GM21390 (cell line): ENCODE measurements at regions not wholly inside any gene's neighbourhood (a gene's known extent, or its start where the extent isn't known, plus 50 kb on each side); places are given as distances from the start of the nearest gene placed in this dataset.

Source experiments
- ATAC-seq: cut with Tn5 transposase; IDR thresholded peaks from one replicate; pipeline ENCODE4 v1.9.1; 2021; ENCODE audit not compliant: unreplicated experiment

DNA sequence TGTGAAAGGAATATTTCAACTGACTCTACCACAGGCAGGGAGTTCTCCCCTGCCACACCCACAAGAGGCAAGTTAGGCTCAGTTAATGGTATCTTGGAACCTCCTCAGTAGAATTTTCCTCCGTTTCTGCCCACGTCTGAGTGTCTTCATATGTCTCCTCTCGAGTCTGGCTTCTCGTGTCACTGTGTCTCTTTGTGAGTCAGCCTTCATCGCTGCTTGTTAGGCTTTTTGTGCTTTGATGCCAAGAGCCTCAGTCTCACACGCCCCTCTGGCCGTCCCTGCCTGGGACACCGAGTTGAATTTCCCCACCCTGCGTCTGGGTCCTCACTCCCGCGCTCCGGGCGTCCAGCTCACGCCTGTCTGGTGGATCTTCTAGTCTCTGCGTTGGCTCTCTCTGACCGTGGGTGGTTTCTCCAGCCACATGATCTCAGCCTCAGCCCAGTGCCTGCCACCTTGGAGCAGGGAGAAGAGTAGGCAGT lies 125.7 kb upstream of the GADD45A start:
- no peak for ATAC-seq

- no peak for ATAC-seq
Observed at GRCh38 chr1:67560580-67561255, 124.3 kb upstream of the GADD45A start.

DNA sequence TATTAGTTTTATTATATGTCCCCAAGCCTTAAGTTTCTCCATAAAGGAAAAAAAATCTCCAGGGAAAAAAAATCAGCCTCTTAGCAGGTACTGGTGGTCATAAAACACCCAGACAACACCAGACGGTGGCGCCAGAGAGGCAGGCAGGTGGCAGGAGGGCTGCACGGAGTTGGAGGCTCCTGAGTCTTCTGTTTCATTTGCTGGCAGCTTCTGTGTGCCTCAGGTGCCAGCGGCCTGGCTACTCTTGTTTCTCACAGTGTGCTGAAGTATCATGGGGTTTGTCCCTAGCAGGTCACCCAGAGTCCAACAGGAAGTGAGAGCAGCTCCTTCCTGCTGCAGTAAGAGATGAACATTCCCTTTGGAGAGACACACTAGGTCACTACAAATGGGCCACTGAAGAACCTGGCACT lies 123.3 kb upstream of the GADD45A start:
- peak; percentile 86 for ATAC-seq

DNA sequence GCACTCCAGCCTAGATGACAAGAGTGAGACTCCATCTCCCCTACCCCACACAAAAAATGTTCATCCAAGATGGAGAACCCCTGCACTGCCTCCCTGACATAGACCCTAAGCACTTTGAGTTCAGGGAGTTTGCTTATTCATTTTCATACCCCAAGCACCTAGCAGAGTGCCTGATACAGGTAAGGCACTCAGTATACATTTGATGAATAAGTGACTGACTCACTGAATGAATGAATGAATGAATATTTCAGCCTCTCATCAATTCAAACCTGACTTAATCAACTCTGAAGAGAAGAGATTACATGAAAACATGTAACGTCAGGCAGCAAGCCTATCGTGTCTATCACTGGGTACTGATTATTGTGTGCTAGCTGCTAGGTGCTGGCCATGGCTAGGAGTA lies 121.3 kb upstream of the GADD45A start:
- no peak for ATAC-seq

GRCh38 chr1:67564193-67564592 lies 120.8 kb upstream of the GADD45A start:
- no peak for ATAC-seq

DNA sequence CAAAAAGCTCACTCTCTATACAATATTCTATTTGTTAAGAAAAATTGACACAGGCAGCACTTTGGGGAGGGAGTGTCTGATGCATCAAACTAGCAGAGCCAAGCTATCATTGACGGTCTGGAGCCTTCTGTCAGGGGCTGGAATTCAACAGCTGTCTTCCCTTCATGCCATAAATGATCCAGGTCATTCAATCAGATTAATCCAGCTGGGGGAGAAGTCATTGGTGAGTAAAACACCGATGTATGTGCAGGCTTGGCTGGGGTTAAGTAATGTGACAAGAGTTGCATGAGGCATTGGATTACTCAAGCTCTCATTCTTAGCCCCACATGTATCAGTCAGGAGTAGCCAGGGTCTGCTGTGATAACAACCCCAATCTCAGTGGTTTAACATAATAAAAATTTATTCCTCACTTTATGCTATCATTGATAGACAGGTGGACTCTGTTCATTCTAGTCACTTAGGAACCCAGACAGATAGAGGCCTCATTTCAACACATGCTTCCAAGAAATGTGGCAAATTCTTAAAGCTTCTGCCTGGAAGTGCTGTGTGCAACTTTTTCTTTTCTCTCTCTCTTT lies 118.1 kb upstream of the GADD45A start:
- no peak for ATAC-seq

DNA sequence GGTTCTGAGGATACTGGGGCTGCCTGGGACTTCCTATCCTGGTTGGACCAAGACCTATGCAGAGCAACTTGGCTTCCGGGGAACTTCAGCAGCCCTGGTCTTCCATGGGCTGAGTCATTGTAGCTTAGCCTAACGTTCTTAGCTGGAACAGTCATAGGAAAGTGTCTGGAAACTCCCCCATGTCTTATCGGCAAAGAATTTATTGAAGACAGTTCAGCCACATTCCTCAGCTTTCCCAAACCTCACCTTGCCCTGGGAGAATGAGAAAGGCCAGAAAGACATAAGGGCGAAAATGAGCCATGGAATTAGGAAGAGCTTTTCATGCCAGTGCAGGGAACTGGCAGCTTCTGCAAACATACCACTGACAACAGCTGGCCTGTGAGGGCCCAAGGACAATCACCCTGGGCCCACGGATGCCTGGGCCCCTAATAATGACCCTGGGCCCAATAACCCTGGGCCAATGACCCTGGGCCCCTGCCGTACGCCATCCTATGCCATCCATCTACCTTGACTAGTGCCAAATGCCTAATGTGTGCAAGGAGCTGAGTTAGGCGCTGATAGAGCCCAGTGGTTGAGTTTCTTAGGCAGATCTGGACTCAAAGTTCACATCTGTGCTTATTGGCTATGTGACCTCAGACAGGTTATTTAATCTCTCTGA lies 114.4 kb upstream of the GADD45A start:
- no peak for ATAC-seq

DNA sequence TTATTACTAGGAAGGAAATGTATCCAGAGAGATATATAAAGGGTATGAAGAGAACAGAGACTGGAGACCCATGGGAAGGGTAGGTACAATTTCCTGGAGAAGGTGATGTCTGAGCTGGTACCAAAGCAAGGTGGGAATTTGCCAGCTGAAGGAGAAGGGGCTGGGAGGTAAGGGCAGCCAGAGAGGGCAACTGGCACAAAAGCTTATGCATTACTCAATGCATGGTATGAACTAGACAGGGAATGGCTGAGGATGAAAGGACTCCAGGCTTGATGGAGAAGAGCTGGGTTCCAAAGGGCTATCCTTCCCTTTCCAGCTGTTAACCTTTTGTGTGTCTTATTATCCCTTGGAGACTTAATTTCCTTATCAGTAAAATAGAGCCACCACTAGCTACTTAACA lies 113.6 kb upstream of the GADD45A start:
- no peak for ATAC-seq

- no peak for ATAC-seq
Observed at GRCh38 chr1:67571901-67572593, 113.0 kb upstream of the GADD45A start.

GRCh38 chr1:67572594-67573221 lies 112.3 kb upstream of the GADD45A start:
- ATAC-seq = no peak

DNA sequence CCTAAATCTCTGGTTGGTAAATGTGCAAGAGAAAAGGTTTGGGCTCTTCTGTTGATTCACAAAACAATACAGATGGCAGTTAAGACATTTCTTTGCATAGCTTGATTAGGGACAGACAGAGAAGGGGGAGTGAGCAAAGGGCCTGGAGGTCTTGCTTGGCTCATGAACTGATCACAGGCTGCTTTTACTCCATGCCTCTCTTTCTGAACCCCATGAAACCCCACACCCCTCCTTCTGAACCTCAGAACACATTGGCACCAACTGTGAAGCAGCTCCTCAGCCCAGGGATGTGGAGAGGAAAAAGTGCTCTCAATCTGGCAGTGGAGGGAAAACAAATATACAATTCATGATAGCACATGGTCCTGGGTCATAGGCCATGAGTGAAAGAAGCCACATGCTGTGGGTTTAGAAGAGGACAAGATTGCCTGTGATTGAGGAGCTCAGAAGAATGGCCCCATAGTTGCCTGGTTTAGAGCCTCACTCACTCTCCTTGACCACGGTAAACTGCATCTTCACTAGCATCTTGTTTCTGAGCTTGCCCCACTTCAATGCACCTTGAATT lies 111.6 kb upstream of the GADD45A start:
- ATAC-seq = no peak

GRCh38 chr1:67574221-67574620 lies 110.8 kb upstream of the GADD45A start:
- ATAC-seq = no peak

GRCh38 chr1:67575861-67576260 lies 109.1 kb upstream of the GADD45A start:
- ATAC-seq = no peak

DNA sequence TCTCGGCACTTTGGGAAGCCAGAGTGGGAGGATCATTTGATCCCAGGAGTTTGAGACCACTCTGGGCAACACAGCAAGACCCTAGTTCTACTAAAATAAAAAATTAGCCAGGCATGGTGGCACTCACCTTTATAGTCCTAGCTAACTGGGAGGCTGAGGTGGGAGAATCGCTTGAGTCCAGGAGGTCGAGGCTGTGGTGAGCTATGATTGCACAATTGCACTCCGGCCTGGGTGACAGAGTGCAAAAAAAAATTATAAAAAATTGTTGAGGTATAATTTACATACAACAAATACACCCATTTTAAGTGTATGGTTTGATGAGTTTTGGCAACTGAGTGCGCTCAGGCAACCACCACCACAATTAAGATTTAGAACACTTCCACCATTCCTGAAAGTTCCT lies 108.5 kb upstream of the GADD45A start:
- ATAC-seq = no peak

DNA sequence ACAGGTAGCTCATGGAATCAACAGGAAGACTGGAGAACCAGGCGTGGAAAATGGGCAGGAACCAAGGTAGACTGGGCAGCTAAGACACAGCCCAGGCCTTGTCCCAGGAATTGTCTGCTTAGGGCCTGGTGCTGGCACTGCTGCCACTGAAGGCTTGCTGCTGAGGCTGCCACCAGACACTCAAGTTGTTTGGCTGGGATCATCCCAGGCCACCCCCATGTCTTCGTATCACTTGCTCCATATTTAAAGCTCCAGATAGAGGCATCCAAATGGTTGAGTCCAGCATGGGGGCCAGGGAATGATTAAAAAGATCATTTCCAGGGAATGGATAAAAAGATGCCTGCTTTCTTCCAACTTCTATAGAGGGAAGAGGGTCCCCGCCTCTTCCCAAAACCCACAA lies 107.4 kb upstream of the GADD45A start:
- no peak for ATAC-seq

DNA sequence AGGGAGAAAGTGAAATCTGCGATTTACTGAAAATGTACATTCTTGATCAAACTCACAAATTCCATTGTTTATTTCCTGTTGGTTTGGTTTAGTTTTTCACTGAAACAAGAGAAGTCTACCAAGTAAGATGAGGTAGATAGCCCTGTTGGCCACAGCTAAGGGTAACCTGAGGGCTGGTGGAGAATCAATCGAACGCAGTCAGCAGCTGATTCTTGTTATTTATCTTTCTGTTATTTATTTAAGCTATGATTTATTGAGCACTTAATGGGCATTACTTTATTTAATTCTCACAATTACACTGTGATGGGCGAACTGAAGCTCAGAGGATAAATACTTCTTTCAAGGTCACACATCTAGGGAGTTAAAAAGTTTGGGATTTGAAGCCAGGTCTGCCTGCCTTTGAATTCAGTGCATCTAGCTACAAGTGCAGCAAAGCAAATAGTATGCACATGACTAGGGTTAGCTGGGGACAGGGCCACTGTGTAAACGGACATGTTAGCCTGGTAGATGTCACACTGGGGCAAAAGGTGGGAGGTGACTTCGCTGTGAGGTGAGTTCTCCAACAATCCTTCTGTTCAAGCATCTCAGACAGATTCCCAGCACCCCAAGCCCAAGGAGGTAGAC lies 106.5 kb upstream of the GADD45A start:
- no peak for ATAC-seq

DNA sequence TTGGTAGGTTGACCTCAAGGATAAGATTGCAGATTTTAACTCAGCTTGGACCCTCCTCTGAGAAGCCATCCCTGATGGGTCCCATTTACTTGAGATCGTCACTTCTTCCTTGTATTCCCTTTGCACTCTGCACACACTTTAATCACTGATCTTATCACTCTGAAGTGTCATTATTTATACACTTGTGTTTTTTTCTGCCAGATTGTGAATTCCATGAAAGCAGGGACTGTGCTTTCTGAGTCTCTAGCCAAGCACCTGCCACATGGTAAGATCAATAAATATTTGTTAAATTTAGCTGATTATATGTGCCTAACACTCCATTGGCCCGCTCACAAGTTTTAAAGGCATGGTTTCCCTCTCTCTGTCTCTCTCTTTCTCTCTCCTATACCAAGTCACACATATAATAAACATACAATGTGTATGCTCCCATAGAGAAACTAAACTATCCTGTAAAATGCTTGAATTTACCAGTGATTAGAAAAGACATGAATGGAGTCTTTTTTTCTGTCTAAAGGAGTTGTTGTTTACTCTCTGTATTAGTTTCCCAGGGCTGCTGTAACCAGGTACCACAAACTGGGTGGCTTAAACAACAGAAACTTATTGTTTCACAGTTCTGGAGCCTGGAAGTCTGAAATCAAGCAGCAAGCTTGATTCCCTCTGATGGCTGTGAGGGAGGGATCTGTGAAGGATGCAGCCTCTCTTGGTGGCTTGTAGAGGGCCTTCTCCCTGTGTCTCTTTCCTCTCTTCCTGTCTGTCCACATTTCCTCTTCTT lies 105.2 kb upstream of the GADD45A start:
- ATAC-seq = no peak

DNA sequence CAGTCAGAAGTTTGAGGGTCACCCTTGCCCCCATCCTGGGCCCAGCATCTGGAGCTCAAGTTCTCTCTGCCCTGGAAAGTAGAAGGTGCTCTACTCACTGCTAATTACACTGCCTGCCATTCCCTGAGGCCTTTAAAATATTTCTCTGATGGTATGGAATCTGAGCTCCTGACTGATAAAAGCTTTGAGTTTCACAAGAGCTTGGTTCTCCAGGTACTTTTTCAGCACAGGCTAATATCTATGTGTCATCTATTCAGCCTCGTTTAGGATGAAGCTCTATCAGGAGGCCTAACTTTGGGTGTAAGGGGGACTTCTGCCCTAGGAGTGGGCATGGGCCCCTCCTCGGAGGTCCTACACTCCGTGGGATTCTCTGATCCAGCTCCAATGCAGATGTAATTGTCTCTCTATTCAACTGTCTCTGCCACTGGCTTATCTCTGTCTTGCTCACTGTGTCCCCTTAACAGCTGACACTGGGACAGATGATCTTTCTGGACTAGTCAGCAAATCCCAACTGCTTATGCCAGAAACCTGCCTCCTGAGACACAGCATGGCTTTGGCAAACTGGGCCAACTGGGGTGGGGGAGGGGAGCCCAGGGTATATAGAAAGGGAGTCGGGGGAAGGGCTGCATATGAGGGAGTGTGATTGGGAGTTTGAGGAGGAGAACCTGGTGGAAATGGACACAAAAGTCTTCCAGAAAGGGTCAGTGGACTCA lies 104.2 kb upstream of the GADD45A start:
- no peak for ATAC-seq
